OCI-LY7 (cell line): ENCODE measurements at regions not wholly inside any gene's neighbourhood (a gene's known extent, or its start where the extent isn't known, plus 50 kb on each side); places are given as distances from the start of the nearest gene placed in this dataset.

ENCODE experiments used
- BruUV-seq: library from RNA; stranded (reverse); fragments of 400-500 nt; replicated peaks from 2 replicates; lab custom pipeline; 2021; lab: Mats Ljungman, UMichigan
- CTCF ChIA-PET: fragments of 300-600 bp; sonication (Branson Sonifier 250); formaldehyde crosslinking; loops from one replicate; lab custom pipeline; 2022; ENCODE audit warnings: antibody characterized with exemption; ENCODE audit not compliant: unreplicated experiment; lab: Charles Lee
- POLR2A ChIA-PET: fragments of 300-600 bp; sonication (Branson Sonifier 250); formaldehyde crosslinking; loops from one replicate; lab custom pipeline; 2022; ENCODE audit warnings: antibody characterized with exemption; lab: Charles Lee
- DNase-seq: peaks from one replicate; pipeline ENCODE4 v3.0.0-alpha.2; 2015; ENCODE audit warnings: low spot score
- H2AFZ ChIP-seq: fragments of 200-600 bp; sonication (generic), shearing (Covaris generic); 2 replicates; pipeline ENCODE4 v1.6.1; 2014; ENCODE audit warnings: mild to moderate bottlenecking, antibody characterized with exemption, low read length, moderate library complexity
- H3K27ac ChIP-seq: fragments of 200-600 bp; sonication (generic); 2 replicates; pipeline ENCODE4 v1.5.1; 2014; ENCODE audit warnings: mixed run types, low read depth, mild to moderate bottlenecking, moderate library complexity, low read length, inconsistent platforms; ENCODE audit not compliant: poor library complexity, severe bottlenecking
- H3K36me3 ChIP-seq: fragments of 200-600 bp; sonication (generic); 2 replicates; pipeline ENCODE4 v1.6.1; 2014; ENCODE audit warnings: mild to moderate bottlenecking, antibody characterized with exemption, low read length, moderate library complexity, mixed read lengths; ENCODE audit not compliant: insufficient read depth
- H3K4me1 ChIP-seq: fragments of 200-600 bp; sonication (generic); 2 replicates; pipeline ENCODE4 v1.5.1; 2014; ENCODE audit warnings: mild to moderate bottlenecking, low read length; ENCODE audit not compliant: insufficient read depth, poor library complexity, severe bottlenecking
- H3K4me2 ChIP-seq: fragments of 200-600 bp; sonication (generic); 2 replicates; pipeline ENCODE4 v1.6.1; 2014; ENCODE audit warnings: mild to moderate bottlenecking, low read length
- H3K4me3 ChIP-seq: fragments of 200-600 bp; sonication (generic); 2 replicates; pipeline ENCODE4 v1.5.1; 2014; ENCODE audit warnings: mild to moderate bottlenecking, low read depth, low read length; ENCODE audit not compliant: poor library complexity, severe bottlenecking
- H3K79me2 ChIP-seq: fragments of 200-600 bp; sonication (generic); 2 replicates; pipeline ENCODE4 v1.6.1; 2016; ENCODE audit warnings: low read depth, mild to moderate bottlenecking, low read length, moderate library complexity, mixed read lengths; ENCODE audit not compliant: insufficient read depth
- H3K9me2 ChIP-seq: fragments of 200-600 bp; sonication (generic); 2 replicates; pipeline ENCODE4 v1.6.1; 2016; ENCODE audit warnings: mild to moderate bottlenecking, low read length, mixed read lengths; ENCODE audit not compliant: insufficient read depth
- H3K9me3 ChIP-seq: fragments of 200-600 bp; sonication (generic); 2 replicates; pipeline ENCODE4 v1.6.1; 2014; ENCODE audit warnings: mild to moderate bottlenecking, mixed run types, low read length, mixed read lengths
- H4K20me1 ChIP-seq: fragments of 200-600 bp; sonication (generic); 2 replicates; pipeline ENCODE4 v1.6.1; 2014; ENCODE audit warnings: mild to moderate bottlenecking, antibody characterized with exemption, low read length, moderate library complexity, mixed read lengths; ENCODE audit not compliant: insufficient read depth
- CTCF ChIP-seq: fragments of 200-600 bp; sonication (generic); conservative IDR thresholded peaks from 2 replicates; pipeline ENCODE4 v1.5.1; 2014; ENCODE audit warnings: mild to moderate bottlenecking, antibody characterized with exemption, low read length, moderate library complexity, mixed read lengths
- EZH2phosphoT487 ChIP-seq: fragments of 200-600 bp; sonication (generic); IDR thresholded peaks from 2 replicates; pipeline ENCODE4 v1.6.1; 2018; ENCODE audit warnings: low read depth, borderline replicate concordance, mild to moderate bottlenecking, mixed run types, antibody characterized with exemption, low read length, moderate library complexity, mixed read lengths
- intact Hi-C: fragments of 100-400 bp; cut with micrococcal nuclease; formaldehyde crosslinking; loops from one replicate; pipeline ENCODE4 v1.10.0; 2022; ENCODE audit not compliant: unreplicated experiment

GRCh38 chr10:47114680-47115186 is 185.3 kb upstream of the GDF10 start:
- no peak for DNase-seq
- no TSS peak for BruUV-seq
- TF ChIP-seq EZH2phosphoT487 (no peak), CTCF (no peak)
- Histone ChIP-seq H3K9me3 (no peaks in the 10 kb centered on the region), H3K27ac (no peak overlapping the region), H3K4me3 (no peak overlapping the region), H3K4me2 (no peak overlapping the region), H3K79me2 (no peaks in the 10 kb centered on the region), H3K4me1 (no peaks in the 10 kb centered on the region), H4K20me1 (no peaks in the 10 kb centered on the region), H3K9me2 (no peaks in the 10 kb centered on the region), H3K36me3 (no peaks in the 10 kb centered on the region), H2AFZ (no peak overlapping the region)
- CTCF ChIA-PET = no interaction called here
- POLR2A ChIA-PET = no interaction called here
- intact Hi-C loops = no loop called here

GRCh38 chr10:47115322-47115721 is 184.7 kb upstream of the GDF10 start:
- Histone ChIP-seq H3K4me3 (no peak overlapping the region), H2AFZ (no peak overlapping the region), H3K9me3 (no peaks in the 10 kb centered on the region), H3K9me2 (no peaks in the 10 kb centered on the region), H3K4me1 (no peaks in the 10 kb centered on the region), H3K36me3 (no peaks in the 10 kb centered on the region), H3K4me2 (no peak overlapping the region), H3K79me2 (no peaks in the 10 kb centered on the region), H3K27ac (no peak overlapping the region), H4K20me1 (no peaks in the 10 kb centered on the region)
- ChIA-PET POLR2A (no interaction called here), CTCF (no interaction called here)
- BruUV-seq = no TSS peak
- intact Hi-C loops = no loop called here
- no peak for TF ChIP-seq CTCF
- TF ChIP-seq EZH2phosphoT487 = no peak
- DNase-seq = no peak

- BruUV-seq = no TSS peak
- H3K4me2 ChIP-seq = no peak overlapping the region
- H3K27ac ChIP-seq = no peak overlapping the region
- no peaks in the 10 kb centered on the region for H3K9me3 ChIP-seq
- H3K4me3 ChIP-seq = no peak overlapping the region
- CTCF ChIA-PET = no interaction called here
- no peaks in the 10 kb centered on the region for H4K20me1 ChIP-seq
- POLR2A ChIA-PET = no interaction called here
- H3K4me1 ChIP-seq = no peaks in the 10 kb centered on the region
- H2AFZ ChIP-seq = no peak overlapping the region
- H3K79me2 ChIP-seq = no peaks in the 10 kb centered on the region
- H3K9me2 ChIP-seq = no peaks in the 10 kb centered on the region
- TF ChIP-seq CTCF = no peak
- no peak for TF ChIP-seq EZH2phosphoT487
- intact Hi-C loops = no loop called here
- no peak for DNase-seq
- no peaks in the 10 kb centered on the region for H3K36me3 ChIP-seq
Measured at GRCh38 chr10:47116445-47116844, 183.6 kb upstream of the GDF10 start.
